Hepatocyte (in vitro differentiated cells): ENCODE measurements at regions not wholly inside any gene's neighbourhood (a gene's known extent, or its start where the extent isn't known, plus 50 kb on each side); places are given as distances from the start of the nearest gene placed in this dataset.

Experiments
- CTCF ChIP-seq: fragments of 200-600 bp; sonication (generic); IDR thresholded peaks from 2 replicates; pipeline ENCODE4 v1.5.1; 2016; ENCODE audit warnings: antibody characterized with exemption, mild to moderate bottlenecking; ENCODE audit not compliant: poor library complexity
- EZH2 ChIP-seq: fragments of 200-600 bp; sonication (generic); IDR thresholded peaks from 2 replicates; pipeline ENCODE4 v1.6.1; 2016; ENCODE audit warnings: antibody characterized with exemption, mild to moderate bottlenecking, borderline replicate concordance
- EZH2phosphoT487 ChIP-seq: fragments of 200-600 bp; sonication (generic); IDR thresholded peaks from one replicate; pipeline ENCODE4 v1.6.1; 2018; ENCODE audit warnings: antibody characterized with exemption, mild to moderate bottlenecking, low read depth, moderate library complexity; ENCODE audit not compliant: unreplicated experiment, severe bottlenecking

- TF ChIP-seq CTCF = peak; percentile 30
- no peak for TF ChIP-seq EZH2phosphoT487
- TF ChIP-seq EZH2 = no peak
These were observed 166.8 kb upstream of the GRIK2 start for GRCh38 chr6:101226677-101227135.
